K562 (cell line): ENCODE measurements at regions not wholly inside any gene's neighbourhood (a gene's known extent, or its start where the extent isn't known, plus 50 kb on each side); places are given as distances from the start of the nearest gene placed in this dataset.

Experiments
- E2F6 ChIP-seq, 2 experiments: IDR thresholded peaks; 2 replicates each; pipeline ENCODE4 v1.6.1; 2011; ENCODE audit warnings: borderline replicate concordance in 1 of 2, control low read depth in 1 of 2, low read depth in 1 of 2, low read length in 1 of 2, mild to moderate bottlenecking in 1 of 2, mixed read lengths in 1 of 2, moderate library complexity in 1 of 2; ENCODE audit not compliant: insufficient read depth in 1 of 2, insufficient read length in 1 of 2, poor library complexity in 1 of 2, severe bottlenecking in 1 of 2; ENCODE audit errors: extremely low read depth in 1 of 2
- FOXA3 ChIP-seq, 2 experiments: fragments of 450-650 bp in 1 of 2; sonication (generic) in 1 of 2; formaldehyde crosslinking; IDR thresholded peaks in 1 of 2; conservative IDR thresholded peaks in 1 of 2; 2 replicates each; pipeline versions ENCODE4 v1.4.0 to v1.8.0; 2020 to 2022; ENCODE audit warnings: mild to moderate bottlenecking in 2 of 2, missing genetic modification reagents in 1 of 2
- GATAD2B ChIP-seq: fragments of 450-650 bp; IDR thresholded peaks from 2 replicates; pipeline ENCODE4 v1.6.1; 2017; ENCODE audit warnings: mild to moderate bottlenecking, borderline replicate concordance
- GTF2E2 ChIP-seq: fragments of 200-800 bp; sonication (Bioruptor generic); IDR thresholded peaks from 2 replicates; pipeline ENCODE4 v1.6.1; 2016; ENCODE audit warnings: missing genetic modification characterization, missing compliant biosample characterization
- IRF2 ChIP-seq: sonication (generic); formaldehyde crosslinking; IDR thresholded peaks from 2 replicates; pipeline ENCODE4 v1.8.1; 2022; ENCODE audit warnings: mild to moderate bottlenecking, missing genetic modification reagents
- MEF2A ChIP-seq: IDR thresholded peaks from 2 replicates; pipeline ENCODE4 v1.6.1; 2011; ENCODE audit warnings: low read depth, mild to moderate bottlenecking, low read length, moderate library complexity; ENCODE audit not compliant: control insufficient read depth
- NFRKB ChIP-seq: fragments of 450-650 bp; IDR thresholded peaks from 2 replicates; pipeline ENCODE4 v1.6.1; 2016; ENCODE audit warnings: low read depth
- RFX1 ChIP-seq: fragments of 450-650 bp; IDR thresholded peaks from 2 replicates; pipeline ENCODE4 v1.6.1; 2016; ENCODE audit warnings: mild to moderate bottlenecking, moderate library complexity
- STAG1 ChIP-seq: sonication (generic); formaldehyde crosslinking; IDR thresholded peaks from 2 replicates; pipeline ENCODE4 v1.5.0; 2020; ENCODE audit warnings: missing genetic modification reagents, borderline replicate concordance
- TFE3 ChIP-seq: fragments of 450-650 bp; formaldehyde crosslinking; IDR thresholded peaks from 2 replicates; pipeline ENCODE4 v1.4.0; 2020; ENCODE audit warnings: mild to moderate bottlenecking, mixed read lengths
- ZNF354B ChIP-seq: fragments of 250-450 bp; sonication (Bioruptor Pico); IDR thresholded peaks from 2 replicates; pipeline ENCODE4 v1.4.0; 2020

GRCh38 chr1:17919525-17920439 lies 164.6 kb downstream of the ACTL8 start (continued):
- TF ChIP-seq TFE3 (no peak), RFX1 (peak; percentile 46), E2F6 (IDR thresholded peaks at IDR 0.05; ENCODE audit: borderline replicate concordance in 1 of 2, extremely low read depth in 1 of 2, insufficient read depth in 1 of 2, insufficient read length in 1 of 2, low read depth in 1 of 2, low read length in 1 of 2, poor library complexity in 1 of 2, severe bottlenecking in 1 of 2) (no peak), NFRKB (no peak), MEF2A (no peak), FOXA3 (CRISPR knock-in tag; conservative IDR thresholded peaks at IDR 0.05 in 1 of 2, IDR thresholded peaks at IDR 0.05 in 1 of 2) (no peak), IRF2 (CRISPR knock-in tag) (no peak), STAG1 (peak; percentile 56), ZNF354B (CRISPR knock-in tag) (no peak), GTF2E2 (tag) (no peak), GATAD2B (no peak)
